Left ventricle myocardium inferior (tissue), 1 donor: ENCODE measurements at regions not wholly inside any gene's neighbourhood (a gene's known extent, or its start where the extent isn't known, plus 50 kb on each side); places are given as distances from the start of the nearest gene placed in this dataset.

Source experiments
- DNase-seq: peaks from one replicate; pipeline ENCODE4 v3.0.0-alpha.2; 2020
- H3K27ac ChIP-seq: fragments of 200-600 bp; replicated peaks from 2 replicates; pipeline ENCODE4 v1.8.0; 2021
- H3K27me3 ChIP-seq: fragments of 200-600 bp; 2 replicates; pipeline ENCODE4 v1.8.0; 2021; ENCODE audit warnings: low read depth
- H3K36me3 ChIP-seq: fragments of 200-600 bp; 2 replicates; pipeline ENCODE4 v1.8.0; 2021
- H3K4me1 ChIP-seq: fragments of 200-600 bp; 2 replicates; pipeline ENCODE4 v1.8.0; 2021
- H3K4me3 ChIP-seq: fragments of 200-600 bp; 2 replicates; pipeline ENCODE4 v1.8.0; 2021; ENCODE audit warnings: mild to moderate bottlenecking, moderate library complexity
- H3K9me3 ChIP-seq: fragments of 200-600 bp; replicated peaks from 2 replicates; pipeline ENCODE4 v1.8.0; 2021
- CTCF ChIP-seq: fragments of 200-600 bp; IDR thresholded peaks from 2 replicates; pipeline ENCODE4 v1.8.0; 2021; ENCODE audit warnings: antibody characterized with exemption, mild to moderate bottlenecking, borderline replicate concordance
- intact Hi-C: fragments of 100-400 bp; cut with micrococcal nuclease; formaldehyde crosslinking; loops from one replicate; pipeline ENCODE4 v1.11.0; 2022
- donor health status: DM: no; HTN: yes; CAD: no; lungs with severe emphysema.

GRCh38 chr2:217451666-217452065, 551.1 kb downstream of the TNS1 start:
- no peaks in the 10 kb centered on the region for H3K36me3 ChIP-seq
- intact Hi-C loops = no loop called here
- DNase-seq = no peak

GRCh38 chr2:217449444-217449843, 553.4 kb downstream of the TNS1 start:
- intact Hi-C loops = no loop called here
- no peaks in the 10 kb centered on the region for H3K27me3 ChIP-seq
- DNase-seq = no peak
- no peak overlapping the region for H3K4me3 ChIP-seq
- peaks cover 4% of the 10 kb centered on the region for H3K4me1 ChIP-seq
- no peak overlapping the region for H3K27ac ChIP-seq
- no peaks in the 10 kb centered on the region for H3K36me3 ChIP-seq
- TF ChIP-seq CTCF = no peak
- no peaks in the 10 kb centered on the region for H3K9me3 ChIP-seq

More at GRCh38 chr2:217451666-217452065, 551.1 kb downstream of the TNS1 start:
- no peak for TF ChIP-seq CTCF
- peaks cover 4% of the 10 kb centered on the region for H3K4me1 ChIP-seq
- no peak overlapping the region for H3K4me3 ChIP-seq
- H3K9me3 ChIP-seq = no peaks in the 10 kb centered on the region
- H3K27ac ChIP-seq = no peak overlapping the region
- H3K27me3 ChIP-seq = no peaks in the 10 kb centered on the region

DNA sequence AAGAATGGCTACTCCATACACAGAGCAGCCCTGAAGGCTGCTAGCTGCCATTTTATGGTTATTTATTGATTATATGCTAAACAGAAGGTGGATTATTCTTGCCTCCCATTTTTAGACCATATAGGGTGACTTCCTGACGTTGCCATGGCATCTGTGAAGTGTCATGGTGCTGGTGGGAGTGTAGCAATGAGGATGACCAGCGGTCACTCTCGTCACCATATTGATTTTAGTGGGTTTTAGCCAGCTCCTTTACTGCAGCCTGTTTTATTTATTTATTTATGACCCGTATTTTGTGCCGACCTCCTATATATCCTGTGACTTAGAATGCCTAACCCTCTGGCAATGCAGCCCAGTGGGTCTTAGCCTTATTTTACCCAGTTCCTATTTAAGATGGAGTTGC, 553.9 kb downstream of the TNS1 start:
- Histone ChIP-seq H3K27me3 (no peaks in the 10 kb centered on the region), H3K9me3 (no peaks in the 10 kb centered on the region), H3K4me1 (peaks cover 4% of the 10 kb centered on the region), H3K36me3 (no peaks in the 10 kb centered on the region), H3K27ac (no peak overlapping the region), H3K4me3 (no peak overlapping the region)
- intact Hi-C loops = no loop called here
- TF ChIP-seq CTCF = no peak
- DNase-seq = no peak

DNA sequence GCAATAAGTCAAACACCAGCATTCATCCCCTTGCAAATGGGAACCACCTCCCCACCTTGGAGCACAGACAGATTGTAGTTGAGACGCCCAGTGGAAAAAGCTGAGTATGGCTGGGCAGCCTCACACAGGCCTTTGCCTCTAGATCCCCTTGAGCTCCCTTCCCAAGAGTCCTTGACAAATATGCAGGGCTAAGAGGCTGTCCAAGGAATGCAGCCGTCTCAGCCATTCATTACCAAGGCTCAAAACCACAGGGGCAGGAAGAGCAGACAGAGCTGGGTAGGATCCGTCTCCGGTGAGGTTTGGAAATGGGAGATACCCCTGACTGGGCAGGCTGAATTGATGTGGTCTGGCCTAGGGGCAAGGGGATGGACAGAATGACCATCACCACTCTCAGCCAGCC, 557.1 kb downstream of the TNS1 start:
- no peaks in the 10 kb centered on the region for H3K27me3 ChIP-seq

DNA sequence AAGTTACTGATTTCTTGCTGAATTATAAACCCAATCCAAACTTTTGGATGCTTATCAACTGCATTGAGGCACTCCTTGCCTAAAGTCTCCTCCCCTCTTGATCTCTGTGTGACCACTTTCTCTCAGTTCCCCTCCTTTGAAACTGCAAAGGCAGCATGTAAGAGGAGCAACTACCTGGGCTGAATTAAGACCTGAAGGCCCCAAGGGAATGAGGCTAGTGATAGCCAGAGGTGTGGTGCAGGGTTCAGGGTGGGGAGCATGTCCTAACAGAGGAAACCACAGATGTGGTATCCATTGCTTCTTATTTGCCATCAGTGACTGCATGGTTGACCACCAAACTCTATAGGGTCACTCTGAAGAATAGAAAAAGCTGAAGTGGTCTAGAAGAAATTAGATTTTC, 557.9 kb downstream of the TNS1 start:
- Histone ChIP-seq H3K9me3 (no peaks in the 10 kb centered on the region), H3K4me1 (peaks cover 5% of the 10 kb centered on the region), H3K36me3 (no peaks in the 10 kb centered on the region), H3K27me3 (no peaks in the 10 kb centered on the region), H3K4me3 (no peak overlapping the region), H3K27ac (no peak overlapping the region)
- TF ChIP-seq CTCF = no peak
- intact Hi-C loops = no loop called here
- DNase-seq = no peak

More for the DNA sequence above, 557.1 kb downstream of the TNS1 start:
- TF ChIP-seq CTCF = no peak
- no peaks in the 10 kb centered on the region for H3K4me1 ChIP-seq
- no peak for DNase-seq
- H3K9me3 ChIP-seq = no peaks in the 10 kb centered on the region
- no peak overlapping the region for H3K4me3 ChIP-seq
- H3K36me3 ChIP-seq = no peaks in the 10 kb centered on the region
- no peak overlapping the region for H3K27ac ChIP-seq
- intact Hi-C loops = no loop called here

- Histone ChIP-seq H3K4me1 (peaks cover 6% of the 10 kb centered on the region), H3K36me3 (no peaks in the 10 kb centered on the region), H3K4me3 (no peak overlapping the region), H3K9me3 (no peaks in the 10 kb centered on the region), H3K27me3 (no peaks in the 10 kb centered on the region), H3K27ac (no peak overlapping the region)
- no peak for DNase-seq
- no peak for TF ChIP-seq CTCF
- intact Hi-C loops = no loop called here
Measured at GRCh38 chr2:217444509-217444908, 558.3 kb downstream of the TNS1 start.
